Muscle of leg (tissue), 3 donors: ENCODE measurements at regions not wholly inside any gene's neighbourhood (a gene's known extent, or its start where the extent isn't known, plus 50 kb on each side); places are given as distances from the start of the nearest gene placed in this dataset.
"Not testable (repeated sequence)": the region's sequence is repeated elsewhere in the genome, so short reads cannot be mapped to it uniquely, and the experiment has no call there.

ENCODE experiments used
- DNase-seq: peaks from one replicate; pipeline ENCODE4 v3.0.0; 2013
- H3K27ac ChIP-seq: one replicate; pipeline ENCODE4 v1.5.1; 2013; ENCODE audit warnings: mild to moderate bottlenecking, low read length, control low read depth
- H3K27me3 ChIP-seq: one replicate; pipeline ENCODE4 v1.6.1; 2013; ENCODE audit warnings: low read length; ENCODE audit not compliant: control insufficient read depth, insufficient read depth
- H3K36me3 ChIP-seq: one replicate; pipeline ENCODE4 v1.6.1; 2013; ENCODE audit warnings: low read length; ENCODE audit not compliant: control insufficient read depth, insufficient read depth
- H3K4me1 ChIP-seq: one replicate; pipeline ENCODE4 v1.6.1; 2013; ENCODE audit warnings: low read length; ENCODE audit not compliant: control insufficient read depth, insufficient read depth
- H3K4me3 ChIP-seq: one replicate; pipeline ENCODE4 v1.5.1; 2013; ENCODE audit warnings: low read length, control low read depth
- H3K9me3 ChIP-seq: replicated peaks from 2 replicates; pipeline ENCODE4 v1.6.1; 2013; ENCODE audit warnings: low read depth, low read length; ENCODE audit not compliant: control insufficient read depth
- WGBS: methylation state at CpG from one replicate; pipeline ENCODE4 v1.1.5; 2013; ENCODE audit warnings: missing lambda C conversion rate; ENCODE audit not compliant: insufficient coverage; 5-methylcytosine and 5-hydroxymethylcytosine counted together

DNA sequence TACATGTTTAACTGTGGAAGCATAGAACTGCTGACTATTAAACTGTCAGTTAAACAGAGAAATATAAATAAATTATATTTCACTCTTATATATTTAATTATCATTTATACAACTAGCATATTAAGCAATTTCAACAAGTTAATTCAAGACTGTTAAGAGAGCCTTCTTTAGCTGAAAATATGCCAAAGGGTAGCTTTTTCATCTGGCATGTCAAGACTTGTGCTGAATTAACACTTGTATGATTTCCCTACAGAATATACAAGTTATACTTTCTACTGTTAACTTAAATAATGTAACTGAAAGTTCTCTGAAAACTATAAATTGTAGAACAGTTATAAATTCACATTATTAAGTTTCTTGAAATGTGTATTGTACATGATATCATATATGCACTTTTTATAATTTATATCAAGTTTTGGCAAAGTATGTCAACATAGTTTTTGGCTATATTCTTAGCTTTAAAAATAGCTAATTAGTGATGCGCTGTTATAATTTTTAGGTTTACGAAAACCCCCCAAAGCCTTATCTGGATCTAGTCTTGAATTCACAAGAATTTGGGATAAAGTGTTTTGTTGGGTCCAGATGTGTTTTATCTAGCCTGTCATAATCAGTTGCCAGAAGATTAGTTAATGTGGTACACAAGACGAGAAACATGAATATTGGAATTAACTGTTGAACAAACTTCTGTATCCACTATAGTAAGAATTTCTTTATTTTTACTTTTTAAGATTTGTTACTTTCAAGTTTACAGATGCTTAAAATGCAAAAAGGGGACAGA is 231.1 kb upstream of the FOXP2 start:
- no peak for DNase-seq
- WGBS: no CpG with 5 or more reads among the region's 3 CpGs
- H3K27ac ChIP-seq: no peak overlapping the region

DNA sequence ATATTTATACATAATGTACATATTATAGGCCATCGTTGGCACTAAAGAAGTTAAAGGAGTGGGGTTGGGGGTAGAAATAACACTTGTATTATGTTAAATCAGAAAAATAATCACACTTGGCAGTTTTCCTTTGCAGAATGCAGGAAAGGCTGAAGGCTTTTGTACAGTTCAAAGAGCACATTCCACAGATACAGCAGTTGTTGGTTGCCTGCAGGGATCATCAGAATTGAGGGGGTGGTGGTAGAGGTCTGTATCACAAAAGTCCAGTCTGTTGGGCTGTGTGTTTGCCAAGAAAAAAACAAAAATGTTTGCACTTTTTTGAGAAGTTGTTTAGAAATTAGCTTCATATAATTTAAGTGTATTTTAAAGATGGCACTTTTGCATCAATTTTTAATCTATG is 231.8 kb upstream of the FOXP2 start:
- WGBS: no CpG with 5 or more reads among the region's 1 CpG
- Histone ChIP-seq H3K27me3 (no peaks in the 10 kb centered on the region), H3K36me3 (no peaks in the 10 kb centered on the region), H3K4me1 (no peaks in the 10 kb centered on the region), H3K4me3 (no peak overlapping the region), H3K27ac (no peak overlapping the region), H3K9me3 (no peaks in the 10 kb centered on the region)
- peak; percentile 11 for DNase-seq

More for the DNA sequence above, 231.1 kb upstream of the FOXP2 start:
- H3K9me3 ChIP-seq: no peaks in the 10 kb centered on the region
- no peaks in the 10 kb centered on the region for H3K27me3 ChIP-seq
- no peaks in the 10 kb centered on the region for H3K4me1 ChIP-seq
- H3K4me3 ChIP-seq: no peak overlapping the region
- no peaks in the 10 kb centered on the region for H3K36me3 ChIP-seq

GRCh38 chr7:114181280-114181679 is 233.3 kb upstream of the FOXP2 start:
- WGBS: no CpG with 5 or more reads among the region's 1 CpG
- no peaks in the 10 kb centered on the region for H3K27me3 ChIP-seq
- no peak for DNase-seq
- H3K27ac ChIP-seq: no peak overlapping the region
- no peaks in the 10 kb centered on the region for H3K36me3 ChIP-seq
- no peaks in the 10 kb centered on the region for H3K9me3 ChIP-seq
- no peaks in the 10 kb centered on the region for H3K4me1 ChIP-seq
- no peak overlapping the region for H3K4me3 ChIP-seq

GRCh38 chr7:114180556-114181266 is 233.9 kb upstream of the FOXP2 start:
- Histone ChIP-seq H3K27me3 (no peaks in the 10 kb centered on the region), H3K27ac (no peak overlapping the region), H3K36me3 (no peaks in the 10 kb centered on the region), H3K4me3 (no peak overlapping the region), H3K9me3 (no peaks in the 10 kb centered on the region), H3K4me1 (no peaks in the 10 kb centered on the region)
- no peak for DNase-seq

DNA sequence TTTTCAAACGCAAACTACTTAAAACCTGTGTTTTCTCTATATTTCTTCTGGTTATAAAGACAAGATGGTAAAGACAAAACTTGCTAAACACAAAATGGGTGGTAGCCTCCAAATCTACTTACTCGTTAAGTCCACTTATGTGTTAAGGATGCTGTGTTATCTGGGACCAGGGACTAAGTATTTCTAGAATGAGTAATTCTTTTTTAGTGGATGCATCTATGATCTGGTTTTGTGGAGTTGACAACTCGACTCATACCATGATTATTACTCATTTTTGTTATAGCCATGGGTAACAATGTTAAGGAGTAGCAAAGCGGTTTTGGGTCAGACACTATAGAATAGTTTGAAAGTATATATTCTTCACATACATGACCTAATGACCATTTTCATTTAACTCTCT is 239.5 kb upstream of the FOXP2 start:
- no peak overlapping the region for H3K4me3 ChIP-seq
- H3K4me1 ChIP-seq: no peaks in the 10 kb centered on the region
- no peaks in the 10 kb centered on the region for H3K36me3 ChIP-seq
- WGBS: no CpG with 5 or more reads among the region's 4 CpGs
- no peak for DNase-seq
- H3K27ac ChIP-seq: no peak overlapping the region
- no peaks in the 10 kb centered on the region for H3K27me3 ChIP-seq
- H3K9me3 ChIP-seq: no peaks in the 10 kb centered on the region

- Histone ChIP-seq H3K27ac (no peak overlapping the region), H3K9me3 (no peaks in the 10 kb centered on the region), H3K27me3 (no peaks in the 10 kb centered on the region), H3K4me3 (no peak overlapping the region), H3K36me3 (no peaks in the 10 kb centered on the region), H3K4me1 (no peaks in the 10 kb centered on the region)
- DNase-seq: peak; percentile 25
- no CpG with 5 or more reads among the region's 3 CpGs for WGBS
Measured at GRCh38 chr7:114173170-114173890, 241.3 kb upstream of the FOXP2 start.

DNA sequence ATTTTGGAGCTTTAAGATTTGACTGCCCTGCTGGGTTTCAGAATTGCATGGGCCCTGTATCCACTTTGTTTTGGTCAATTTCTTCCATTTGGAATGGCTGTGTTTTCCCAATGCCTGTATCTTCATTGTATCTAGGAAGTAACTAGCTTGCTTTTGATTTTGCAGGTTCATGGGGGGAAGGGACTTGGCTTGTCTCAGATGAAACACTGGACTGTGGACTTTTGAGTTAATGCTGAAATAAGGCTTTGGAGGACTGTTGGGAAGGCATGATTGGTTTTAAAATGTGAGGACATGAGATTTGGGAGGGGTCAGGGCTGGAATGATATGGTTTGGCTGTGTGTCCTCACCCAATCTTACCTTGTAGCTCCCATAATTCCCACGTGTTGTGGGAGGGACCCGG is 245.2 kb upstream of the FOXP2 start:
- not testable (repeated sequence) for H3K27ac ChIP-seq, H3K27me3 ChIP-seq, H3K9me3 ChIP-seq, H3K4me1 ChIP-seq, DNase-seq, H3K4me3 ChIP-seq, H3K36me3 ChIP-seq
- no CpG with 5 or more reads among the region's 2 CpGs for WGBS

DNA sequence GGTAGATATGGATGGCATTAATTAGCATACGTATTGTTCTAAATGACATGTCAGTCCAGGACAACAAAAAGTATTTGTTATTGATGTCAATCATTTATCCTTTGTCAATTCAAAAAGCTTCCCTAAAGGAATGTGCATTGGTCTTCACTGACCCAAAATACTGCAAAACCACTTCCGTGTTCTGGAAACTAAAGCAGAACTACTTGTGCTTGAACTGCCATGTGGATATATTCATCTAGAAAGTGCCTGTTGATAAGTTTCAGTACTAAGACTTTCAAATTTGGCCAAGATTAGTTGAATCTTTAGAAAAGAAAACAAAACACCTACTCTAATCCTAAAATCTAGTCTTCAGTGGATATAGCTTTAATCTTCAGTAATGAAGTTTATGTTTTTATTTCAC is 242.1 kb upstream of the PPP1R3A start:
- no peaks in the 10 kb centered on the region for H3K36me3 ChIP-seq

DNA sequence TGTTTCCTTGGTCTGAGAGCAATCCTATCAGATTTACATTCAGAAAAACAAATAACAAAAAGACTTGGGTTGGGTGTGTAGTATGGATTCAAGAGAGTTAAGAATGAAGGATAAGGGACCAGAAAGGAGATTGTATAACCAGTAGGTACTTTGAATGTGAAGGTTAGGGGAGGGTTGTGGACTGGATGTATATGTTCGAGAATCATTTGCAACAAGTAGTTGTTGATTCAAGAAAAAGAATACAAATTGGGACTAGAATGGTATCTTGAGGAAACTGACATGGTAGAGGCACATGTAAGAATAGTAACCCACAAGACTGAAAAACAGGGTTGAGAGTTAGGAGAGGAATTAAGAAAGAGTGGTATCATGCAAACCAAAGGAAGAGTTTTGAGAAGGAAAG is 240.0 kb upstream of the PPP1R3A start:
- H3K9me3 ChIP-seq: no peaks in the 10 kb centered on the region
- 100% methylated on average over 1 of the region's 1 CpG for WGBS
- DNase-seq: no peak
- no peaks in the 10 kb centered on the region for H3K27me3 ChIP-seq
- peaks cover 3% of the 10 kb centered on the region for H3K4me1 ChIP-seq
- H3K4me3 ChIP-seq: no peak overlapping the region
- H3K36me3 ChIP-seq: no peaks in the 10 kb centered on the region
- no peak overlapping the region for H3K27ac ChIP-seq

More for the DNA sequence above, 242.1 kb upstream of the PPP1R3A start:
- peak; percentile 25 for DNase-seq
- peaks cover under 1% of the 10 kb centered on the region for H3K4me1 ChIP-seq
- H3K27ac ChIP-seq: no peak overlapping the region
- no peaks in the 10 kb centered on the region for H3K9me3 ChIP-seq
- no CpG with 5 or more reads among the region's 2 CpGs for WGBS
- H3K4me3 ChIP-seq: no peak overlapping the region
- no peaks in the 10 kb centered on the region for H3K27me3 ChIP-seq

GRCh38 chr7:114158275-114158674 is 239.5 kb upstream of the PPP1R3A start:
- no CpG with 5 or more reads among the region's 3 CpGs for WGBS
- peaks cover 3% of the 10 kb centered on the region for H3K4me1 ChIP-seq
- no peaks in the 10 kb centered on the region for H3K9me3 ChIP-seq
- no peak overlapping the region for H3K4me3 ChIP-seq
- H3K27me3 ChIP-seq: no peaks in the 10 kb centered on the region
- no peak overlapping the region for H3K27ac ChIP-seq
- H3K36me3 ChIP-seq: no peaks in the 10 kb centered on the region
- DNase-seq: no peak
